CD14-positive monocyte (primary cell): ENCODE measurements at regions not wholly inside any gene's neighbourhood (a gene's known extent, or its start where the extent isn't known, plus 50 kb on each side); places are given as distances from the start of the nearest gene placed in this dataset.
A peak's percentile ranks its signal among the peaks of the same experiment; 100 is the strongest.

Experiments
- DNase-seq, 3 donors: peaks; one replicate each; pipeline ENCODE4 v3.0.0-alpha.2; 2011 to 2022
- H2AFZ ChIP-seq: 2 replicates; pipeline ENCODE4 v1.6.0; 2012; ENCODE audit warnings: mild to moderate bottlenecking, low read depth, low read length, inconsistent platforms; ENCODE audit not compliant: insufficient read depth, poor library complexity, severe bottlenecking
- H3K27ac ChIP-seq, 2 donors: 1 replicate in 1 of 2; 2 replicates in 1 of 2; pipeline ENCODE4 v1.5.1; 2012 to 2013; ENCODE audit warnings: low read length in 2 of 2, control low read depth in 1 of 2, inconsistent platforms in 1 of 2, low read depth in 1 of 2, mild to moderate bottlenecking in 1 of 2
- H3K27me3 ChIP-seq, 2 donors: one replicate each; pipeline versions ENCODE4 v1.6.0 to v1.6.1; 2011 to 2013; ENCODE audit warnings: low read length in 2 of 2; ENCODE audit not compliant: control insufficient read depth in 2 of 2, insufficient read depth in 2 of 2
- H3K36me3 ChIP-seq, 2 donors: replicated peaks in 1 of 2; 1 replicate in 1 of 2; 2 replicates in 1 of 2; pipeline versions ENCODE4 v1.5.1 to v1.6.1; 2012 to 2013; ENCODE audit warnings: low read length in 2 of 2, control low read depth in 1 of 2, inconsistent platforms in 1 of 2, mild to moderate bottlenecking in 1 of 2; ENCODE audit not compliant: insufficient read depth in 2 of 2, control insufficient read depth in 1 of 2
- H3K4me1 ChIP-seq, 2 donors: 1 replicate in 1 of 2; 2 replicates in 1 of 2; pipeline versions ENCODE4 v1.5.1 to v1.6.1; 2012 to 2013; ENCODE audit warnings: low read length in 2 of 2, control low read depth in 1 of 2, inconsistent platforms in 1 of 2, mild to moderate bottlenecking in 1 of 2, moderate library complexity in 1 of 2; ENCODE audit not compliant: insufficient read depth in 2 of 2, control insufficient read depth in 1 of 2
- H3K4me2 ChIP-seq: replicated peaks from 2 replicates; pipeline ENCODE3; 2012; ENCODE audit warnings: low read length, moderate library complexity, mild to moderate bottlenecking; ENCODE audit not compliant: poor library complexity, severe bottlenecking; ENCODE audit errors: extremely low read depth
- H3K4me3 ChIP-seq, 3 experiments: fragments of 200-600 bp in 1 of 3; sonication (generic) in 1 of 3; replicated peaks in 1 of 3; 1 replicate in 2 of 3; 2 replicates in 1 of 3; pipeline ENCODE4 v1.5.1; 2011 to 2013; ENCODE audit warnings: low read length in 3 of 3, mild to moderate bottlenecking in 3 of 3, control low read depth in 2 of 3, low read depth in 2 of 3, inconsistent platforms in 1 of 3, moderate library complexity in 1 of 3
- H3K79me2 ChIP-seq: 2 replicates; pipeline ENCODE4 v1.6.0; 2012; ENCODE audit warnings: mild to moderate bottlenecking, control low read depth, inconsistent platforms, low read length, moderate library complexity; ENCODE audit not compliant: insufficient read depth
- H3K9ac ChIP-seq: 2 replicates; pipeline ENCODE4 v1.6.0; 2017; ENCODE audit warnings: low read length, mild to moderate bottlenecking; ENCODE audit not compliant: insufficient read depth, poor library complexity, severe bottlenecking
- H3K9me3 ChIP-seq, 2 donors: replicated peaks in 1 of 2; 1 replicate in 1 of 2; 2 replicates in 1 of 2; pipeline versions ENCODE4 v1.5.1 to v1.6.1; 2012 to 2013; ENCODE audit warnings: low read length in 2 of 2, control low read depth in 1 of 2; ENCODE audit not compliant: control insufficient read depth in 1 of 2, insufficient read depth in 1 of 2
- H4K20me1 ChIP-seq: 2 replicates; pipeline ENCODE4 v1.6.0; 2012; ENCODE audit warnings: mild to moderate bottlenecking, low read length, control low read depth, moderate library complexity; ENCODE audit not compliant: insufficient read depth
- H3K27ac Mint-ChIP-seq, 7 donors: one replicate each; pipeline ENCODE4 v1.8.0; 2020; ENCODE audit warnings: mild to moderate bottlenecking in 7 of 7, mixed read lengths in 7 of 7, moderate library complexity in 6 of 7, inconsistent platforms in 2 of 7
- H3K27me3 Mint-ChIP-seq, 3 donors: one replicate each; pipeline ENCODE4 v1.8.0; 2021 to 2022; ENCODE audit warnings: low read depth in 3 of 3, mild to moderate bottlenecking in 3 of 3, mixed read lengths in 3 of 3, moderate library complexity in 3 of 3, inconsistent platforms in 1 of 3
- H3K36me3 Mint-ChIP-seq, 2 donors: one replicate each; pipeline ENCODE4 v1.8.0; 2020; ENCODE audit warnings: mixed read lengths in 2 of 2, inconsistent platforms in 1 of 2, mild to moderate bottlenecking in 1 of 2
- H3K4me1 Mint-ChIP-seq: one replicate; pipeline ENCODE4 v1.8.0; 2020; ENCODE audit warnings: mild to moderate bottlenecking, mixed read lengths
- H3K4me3 Mint-ChIP-seq, 2 donors: one replicate each; pipeline ENCODE4 v1.8.0; 2020; ENCODE audit warnings: mild to moderate bottlenecking in 2 of 2, mixed read lengths in 2 of 2, moderate library complexity in 1 of 2
- H3K9me3 Mint-ChIP-seq, 7 donors: one replicate each; pipeline ENCODE4 v1.8.0; 2020 to 2022; ENCODE audit warnings: mixed read lengths in 7 of 7, mild to moderate bottlenecking in 6 of 7, moderate library complexity in 6 of 7, inconsistent platforms in 2 of 7
- CTCF ChIP-seq: fragments of 200-600 bp; IDR thresholded peaks from one replicate; pipeline ENCODE4 v1.8.0; 2022; ENCODE audit warnings: antibody characterized with exemption, mild to moderate bottlenecking
- WGBS: methylation state at CpG from one replicate; pipeline ENCODE4 v1.1.5; 2013; ENCODE audit warnings: missing lambda C conversion rate; ENCODE audit not compliant: insufficient coverage; 5-methylcytosine and 5-hydroxymethylcytosine counted together
- intact Hi-C, 2 donors: fragments of 100-400 bp; cut with micrococcal nuclease; formaldehyde crosslinking; loops; one replicate each; pipeline versions ENCODE4 v1.15.0 to v1.15.1; 2023

GRCh38 chr10:3708852-3709251 is 76.2 kb downstream of the KLF6 start:
- Mint-ChIP-seq H3K27ac (no peak overlapping the region), H3K4me3 (no peak overlapping the region), H3K36me3 (peaks cover 2 to 5% of the 10 kb centered on the region in 2 donors), H3K4me1 (peaks cover 11% of the 10 kb centered on the region), H3K27me3 (peaks cover 0 to 1% (median 1%) of the 10 kb centered on the region in 3 donors), H3K9me3 (peaks cover 0 to 10% (median 6%) of the 10 kb centered on the region in 7 donors)
- H3K4me3 ChIP-seq = no peak overlapping the region
- H3K79me2 ChIP-seq = no peaks in the 10 kb centered on the region
- no peak overlapping the region for H2AFZ ChIP-seq
- no CpG with 5 or more reads among the region's 6 CpGs for WGBS
- no peak overlapping the region for H3K9ac ChIP-seq
- H3K27me3 ChIP-seq = no peaks in the 10 kb centered on the region
- H3K36me3 ChIP-seq = no peaks in the 10 kb centered on the region
- no peaks in the 10 kb centered on the region for H3K9me3 ChIP-seq
- no peak overlapping the region for H3K27ac ChIP-seq
- no peak for TF ChIP-seq CTCF
- intact Hi-C loops = loop anchor here in 1 of 2 donors (5.0 kb wide), 1 partner anchor 462 kb away; no protein-coding TSS in a partner anchor
- no peaks in the 10 kb centered on the region for H4K20me1 ChIP-seq
- no peak for DNase-seq
- H3K4me1 ChIP-seq = peaks cover 5 to 13% of the 10 kb centered on the region in 2 donors
- H3K4me2 ChIP-seq = no peak overlapping the region

GRCh38 chr10:3704565-3705325 is 80.3 kb downstream of the KLF6 start:
- Histone ChIP-seq H3K4me2 (no peak overlapping the region), H3K36me3 (no peaks in the 10 kb centered on the region), H3K4me3 (no peak overlapping the region), H3K27ac (no peak overlapping the region), H4K20me1 (no peaks in the 10 kb centered on the region), H3K9ac (no peak overlapping the region), H3K9me3 (no peaks in the 10 kb centered on the region), H3K79me2 (no peaks in the 10 kb centered on the region), H2AFZ (no peak overlapping the region), H3K4me1 (peaks cover 5 to 10% of the 10 kb centered on the region in 2 donors), H3K27me3 (no peaks in the 10 kb centered on the region)
- H3K4me3 Mint-ChIP-seq = no peak overlapping the region
- 91% methylated on average over 9 of the region's 10 CpGs for WGBS
- TF ChIP-seq CTCF = no peak
- peaks cover 3 to 4% (median 4%) of the 10 kb centered on the region in 3 donors for H3K27me3 Mint-ChIP-seq
- no peaks in the 10 kb centered on the region for H3K36me3 Mint-ChIP-seq
- no peak for DNase-seq
- intact Hi-C loops = loop anchor here in 1 of 2 donors (5.0 kb wide), 1 partner anchor 457 kb away; no protein-coding TSS in a partner anchor
- H3K27ac Mint-ChIP-seq = peak overlapping the region in 1 of 7 donors; percentile 31
- no peaks in the 10 kb centered on the region for H3K9me3 Mint-ChIP-seq
- peaks cover 9% of the 10 kb centered on the region for H3K4me1 Mint-ChIP-seq
